NCI-H2227 (cell line): ENCODE measurements at regions not wholly inside any gene's neighbourhood (a gene's known extent, or its start where the extent isn't known, plus 50 kb on each side); places are given as distances from the start of the nearest gene placed in this dataset.

Experiments used
- DNase-seq: peaks from one replicate; lab custom pipeline; 2025; ENCODE audit not compliant: unreplicated experiment; lab: John Stamatoyannopoulos, UW

GRCh38 chr18:49662506-49662905 lies 100.6 kb downstream of the LIPG start:
- no peak for DNase-seq

- DNase-seq: no peak
Measured at GRCh38 chr18:49658823-49659404, 97.1 kb downstream of the LIPG start.

GRCh38 chr18:49656073-49656692 lies 94.3 kb downstream of the LIPG start:
- no peak for DNase-seq

- DNase-seq: no peak
Measured at GRCh38 chr18:49655266-49656072, 93.6 kb downstream of the LIPG start.

GRCh38 chr18:49654347-49654746 lies 92.5 kb downstream of the LIPG start:
- DNase-seq: no peak

GRCh38 chr18:49652881-49653724 lies 91.2 kb downstream of the LIPG start:
- DNase-seq: no peak

- no peak for DNase-seq
Measured at GRCh38 chr18:49651033-49651432, 89.2 kb downstream of the LIPG start.

GRCh38 chr18:49650426-49650891 lies 88.6 kb downstream of the LIPG start:
- no peak for DNase-seq

- DNase-seq: no peak
Measured at GRCh38 chr18:49648811-49649210, 87.0 kb downstream of the LIPG start.
